ENCODE measurements at regions not wholly inside any gene's neighbourhood (a gene's known extent, or its start where the extent isn't known, plus 50 kb on each side); places are given as distances from the start of the nearest gene placed in this dataset.

DNA sequence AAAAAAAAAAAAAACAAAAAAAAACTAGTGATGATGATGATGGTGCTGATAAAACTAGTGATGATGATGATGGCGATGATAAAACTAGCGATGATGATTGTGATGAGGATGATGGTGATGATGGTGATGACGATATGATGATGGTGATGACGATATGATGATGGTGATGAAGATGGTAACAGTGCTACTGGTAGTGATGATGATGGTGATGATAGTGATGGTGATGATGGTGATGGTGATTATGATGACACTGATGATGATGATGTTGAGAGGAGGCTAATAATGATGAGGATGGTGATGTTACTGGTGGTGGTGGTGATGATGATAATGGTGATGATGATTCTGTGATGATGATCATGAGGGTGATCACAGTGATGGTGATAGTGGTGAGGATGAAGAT is 345.5 kb upstream of the CDH4 start:
- no peak overlapping the region for H3K9ac ChIP-seq (ENCODE audit: extremely low read depth, low read length, poor library complexity, severe bottlenecking)
- no peaks in the 10 kb centered on the region for H3K27me3 ChIP-seq (ENCODE audit: control insufficient read depth, insufficient read depth, low read length, poor library complexity, severe bottlenecking)
- H3K36me3 ChIP-seq (ENCODE audit: control insufficient read depth, insufficient read depth, low read length) = no peaks in the 10 kb centered on the region
- TF ChIP-seq, protein P1, sequence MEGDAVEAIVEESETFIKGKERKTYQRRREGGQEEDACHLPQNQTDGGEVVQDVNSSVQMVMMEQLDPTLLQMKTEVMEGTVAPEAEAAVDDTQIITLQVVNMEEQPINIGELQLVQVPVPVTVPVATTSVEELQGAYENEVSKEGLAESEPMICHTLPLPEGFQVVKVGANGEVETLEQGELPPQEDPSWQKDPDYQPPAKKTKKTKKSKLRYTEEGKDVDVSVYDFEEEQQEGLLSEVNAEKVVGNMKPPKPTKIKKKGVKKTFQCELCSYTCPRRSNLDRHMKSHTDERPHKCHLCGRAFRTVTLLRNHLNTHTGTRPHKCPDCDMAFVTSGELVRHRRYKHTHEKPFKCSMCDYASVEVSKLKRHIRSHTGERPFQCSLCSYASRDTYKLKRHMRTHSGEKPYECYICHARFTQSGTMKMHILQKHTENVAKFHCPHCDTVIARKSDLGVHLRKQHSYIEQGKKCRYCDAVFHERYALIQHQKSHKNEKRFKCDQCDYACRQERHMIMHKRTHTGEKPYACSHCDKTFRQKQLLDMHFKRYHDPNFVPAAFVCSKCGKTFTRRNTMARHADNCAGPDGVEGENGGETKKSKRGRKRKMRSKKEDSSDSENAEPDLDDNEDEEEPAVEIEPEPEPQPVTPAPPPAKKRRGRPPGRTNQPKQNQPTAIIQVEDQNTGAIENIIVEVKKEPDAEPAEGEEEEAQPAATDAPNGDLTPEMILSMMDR (conservative IDR thresholded peaks at IDR 0.05) = no peak
- H3K4me3 ChIP-seq (ENCODE audit: low read length) = no peak overlapping the region
- H3K27ac ChIP-seq (ENCODE audit: low read depth, low read length) = no peak overlapping the region
- H3K36me3 Mint-ChIP-seq (ENCODE audit: low read depth) = no peaks in the 10 kb centered on the region
- no peak for DNase-seq
- WGBS, 2 experiments (ENCODE audit: insufficient coverage in 1 of 2, insufficient read length in 1 of 2) = 87 to 91% methylated on average over 4 of the region's 4 CpGs
- H3K27ac Mint-ChIP-seq = no peak overlapping the region
- no peak overlapping the region for H3K4me3 Mint-ChIP-seq
- H3K4me1 ChIP-seq (ENCODE audit: control insufficient read depth, insufficient read depth, low read length) = no peaks in the 10 kb centered on the region
- H3K27me3 Mint-ChIP-seq (ENCODE audit: insufficient read depth) = peaks cover 17% of the 10 kb centered on the region
- no peaks in the 10 kb centered on the region for H3K9me3 ChIP-seq (ENCODE audit: control insufficient read depth, low read length)
- H3K4me1 Mint-ChIP-seq = no peaks in the 10 kb centered on the region
- no peaks in the 10 kb centered on the region for H3K9me3 Mint-ChIP-seq

DNA sequence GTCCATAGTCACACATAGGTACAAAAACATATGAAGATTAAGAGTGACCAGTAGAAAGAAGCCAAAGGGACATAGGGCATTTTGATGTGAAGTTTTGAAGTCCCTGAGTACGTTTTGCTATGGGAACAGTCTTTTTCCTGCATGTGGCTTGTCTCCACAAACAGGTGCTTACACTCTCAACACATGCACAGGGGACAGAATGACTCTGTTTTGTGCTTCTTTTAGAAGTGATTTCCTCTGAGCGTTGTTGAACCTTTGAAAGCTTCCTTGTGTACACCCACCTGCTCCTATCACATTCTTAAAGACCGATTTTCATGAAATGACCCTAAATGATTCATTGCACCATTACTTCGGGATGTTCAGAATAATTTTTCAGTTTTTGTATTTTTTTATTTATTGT is 338.8 kb upstream of the CDH4 start:
- H3K27me3 Mint-ChIP-seq (ENCODE audit: insufficient read depth) = peaks cover 33% of the 10 kb centered on the region
- H3K27ac Mint-ChIP-seq = no peak overlapping the region
- TF ChIP-seq, protein P1 (conservative IDR thresholded peaks at IDR 0.05) = no peak

DNA sequence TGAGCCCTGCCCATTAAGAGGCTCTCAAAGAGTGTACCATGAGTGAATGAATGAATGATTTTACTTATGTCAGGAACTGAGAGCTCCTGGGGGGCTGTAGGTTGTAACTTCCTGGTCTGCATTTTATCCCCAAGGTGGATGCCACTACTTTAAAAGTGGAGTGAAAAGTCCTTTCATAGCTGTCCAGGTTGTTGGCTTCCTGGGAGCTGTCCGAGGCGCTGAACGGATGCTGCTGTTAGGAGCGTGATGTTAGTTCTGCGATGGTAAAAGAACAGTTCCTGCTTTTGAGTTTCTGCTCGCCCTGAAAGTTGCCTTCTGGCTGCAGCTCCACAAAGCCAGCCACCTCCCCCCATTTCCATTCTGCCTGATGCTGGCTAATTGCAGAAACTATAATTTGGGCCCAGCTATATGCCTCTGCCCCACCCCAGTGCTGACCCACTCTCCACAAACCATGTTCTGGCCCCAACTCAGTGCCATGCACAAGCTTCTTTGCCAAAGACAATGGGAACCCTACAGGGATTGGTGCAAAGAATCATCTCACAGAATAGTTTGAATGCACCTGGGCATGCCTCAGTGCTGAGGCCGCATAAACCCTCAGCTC is 330.9 kb upstream of the CDH4 start:
- no peak overlapping the region for H3K27ac Mint-ChIP-seq
- peak; percentile 89 for DNase-seq
- 78 to 79% methylated on average over 7 of the region's 7 CpGs for WGBS, 2 experiments (ENCODE audit: insufficient coverage in 1 of 2, insufficient read length in 1 of 2)

More for the DNA sequence above, 338.8 kb upstream of the CDH4 start:
- Histone ChIP-seq H3K27me3 (ENCODE audit: control insufficient read depth, insufficient read depth, low read length, poor library complexity, severe bottlenecking) (no peaks in the 10 kb centered on the region), H3K27ac (ENCODE audit: low read depth, low read length) (no peak overlapping the region), H3K4me1 (ENCODE audit: control insufficient read depth, insufficient read depth, low read length) (no peaks in the 10 kb centered on the region), H3K9ac (ENCODE audit: extremely low read depth, low read length, poor library complexity, severe bottlenecking) (no peak overlapping the region), H3K9me3 (ENCODE audit: control insufficient read depth, low read length) (no peaks in the 10 kb centered on the region), H3K36me3 (ENCODE audit: control insufficient read depth, insufficient read depth, low read length) (no peaks in the 10 kb centered on the region), H3K4me3 (ENCODE audit: low read length) (no peak overlapping the region)
- Mint-ChIP-seq H3K9me3 (peaks cover 12% of the 10 kb centered on the region), H3K4me1 (no peaks in the 10 kb centered on the region), H3K4me3 (no peak overlapping the region), H3K36me3 (ENCODE audit: low read depth) (no peaks in the 10 kb centered on the region)
- DNase-seq = no peak
- WGBS, 2 experiments (ENCODE audit: insufficient coverage in 1 of 2, insufficient read length in 1 of 2) = 81 to 87% methylated on average over 3 to 4 of the region's 4 CpGs

More for the DNA sequence above, 330.9 kb upstream of the CDH4 start:
- Histone ChIP-seq H3K9me3 (ENCODE audit: control insufficient read depth, low read length) (no peaks in the 10 kb centered on the region), H3K27ac (ENCODE audit: low read depth, low read length) (no peak overlapping the region), H3K4me1 (ENCODE audit: control insufficient read depth, insufficient read depth, low read length) (no peaks in the 10 kb centered on the region), H3K27me3 (ENCODE audit: control insufficient read depth, insufficient read depth, low read length, poor library complexity, severe bottlenecking) (no peaks in the 10 kb centered on the region), H3K9ac (ENCODE audit: extremely low read depth, low read length, poor library complexity, severe bottlenecking) (no peak overlapping the region), H3K4me3 (ENCODE audit: low read length) (no peak overlapping the region), H3K36me3 (ENCODE audit: control insufficient read depth, insufficient read depth, low read length) (no peaks in the 10 kb centered on the region)
- no peaks in the 10 kb centered on the region for H3K4me1 Mint-ChIP-seq
- TF ChIP-seq, protein P1 (conservative IDR thresholded peaks at IDR 0.05) = no peak
- no peaks in the 10 kb centered on the region for H3K36me3 Mint-ChIP-seq (ENCODE audit: low read depth)
- H3K9me3 Mint-ChIP-seq = peaks cover 4% of the 10 kb centered on the region
- H3K4me3 Mint-ChIP-seq = no peak overlapping the region
- H3K27me3 Mint-ChIP-seq (ENCODE audit: insufficient read depth) = peaks cover 62% of the 10 kb centered on the region

All from endodermal cell (in vitro differentiated cells).